ENCODE measurements at regions not wholly inside any gene's neighbourhood (a gene's known extent, or its start where the extent isn't known, plus 50 kb on each side); places are given as distances from the start of the nearest gene placed in this dataset.

GRCh38 chr1:73868810-73869336 lies 329.1 kb downstream of the LRRIQ3 start:
- no peak for TF ChIP-seq EZH2 (IDR thresholded peaks at IDR 0.05; ENCODE audit: borderline replicate concordance, insufficient read depth, low read length, poor library complexity, severe bottlenecking)
- peak; percentile 76 for TF ChIP-seq EP300 (conservative IDR thresholded peaks at IDR 0.05; ENCODE audit: poor library complexity, severe bottlenecking)
